Keratinocyte (primary cell): ENCODE measurements at regions not wholly inside any gene's neighbourhood (a gene's known extent, or its start where the extent isn't known, plus 50 kb on each side); places are given as distances from the start of the nearest gene placed in this dataset.

Experiments used
- DNase-seq: peaks from one replicate; pipeline ENCODE4 v3.0.0-alpha.2; 2011; ENCODE audit warnings: low read depth, missing footprints, low spot score
- FAIRE-seq: peaks from 2 replicates; lab custom pipeline; 2011; peaks lifted over from hg19 to GRCh38; lab: Jason Lieb, UNC
- H2AFZ ChIP-seq: 2 replicates; pipeline ENCODE4 v1.6.0; 2012; ENCODE audit warnings: low read length, control low read depth, inconsistent platforms; ENCODE audit not compliant: control insufficient read depth
- H3K27ac ChIP-seq: 2 replicates; pipeline ENCODE4 v1.5.1; 2011; ENCODE audit warnings: low read length; ENCODE audit not compliant: control insufficient read depth, insufficient read depth
- H3K27me3 ChIP-seq: 3 replicates; pipeline ENCODE4 v1.6.0; 2011; ENCODE audit warnings: low read length; ENCODE audit not compliant: control insufficient read depth, insufficient read depth; ENCODE audit errors: extremely low read depth
- H3K36me3 ChIP-seq, 2 experiments: 2 replicates in 1 of 2; 3 replicates in 1 of 2; pipeline ENCODE4 v1.5.1; 2011; ENCODE audit warnings: low read length in 2 of 2, mild to moderate bottlenecking in 1 of 2; ENCODE audit not compliant: control insufficient read depth in 2 of 2, insufficient read depth in 2 of 2; ENCODE audit errors: extremely low read depth in 1 of 2
- H3K4me1 ChIP-seq: 3 replicates; pipeline ENCODE4 v1.5.1; 2011; ENCODE audit warnings: low read length; ENCODE audit not compliant: control insufficient read depth, insufficient read depth; ENCODE audit errors: extremely low read depth
- H3K4me2 ChIP-seq: 3 replicates; pipeline ENCODE4 v1.6.0; 2011; ENCODE audit warnings: low read depth, low read length; ENCODE audit not compliant: control insufficient read depth, insufficient read depth; ENCODE audit errors: extremely low read depth
- H3K4me3 ChIP-seq, 3 experiments: fragments of 200-600 bp in 1 of 3; sonication (generic) in 1 of 3; 2 replicates in 2 of 3; 3 replicates in 1 of 3; pipeline ENCODE4 v1.5.1; 2011 to 2016; ENCODE audit warnings: low read length in 3 of 3, mild to moderate bottlenecking in 3 of 3, control low read depth in 2 of 3, inconsistent platforms in 1 of 3, low read depth in 1 of 3, mixed read lengths in 1 of 3, mixed run types in 1 of 3, moderate library complexity in 1 of 3; ENCODE audit not compliant: control insufficient read depth in 2 of 3, insufficient read depth in 2 of 3; ENCODE audit errors: extremely low read depth in 1 of 3
- H3K79me2 ChIP-seq: 2 replicates; pipeline ENCODE4 v1.6.0; 2012; ENCODE audit warnings: low read length; ENCODE audit not compliant: control insufficient read depth, insufficient read depth
- H3K9ac ChIP-seq: 3 replicates; pipeline ENCODE4 v1.6.0; 2011; ENCODE audit warnings: low read length; ENCODE audit not compliant: control insufficient read depth, insufficient read depth; ENCODE audit errors: extremely low read depth
- H3K9me1 ChIP-seq: 3 replicates; pipeline ENCODE4 v1.6.0; 2011; ENCODE audit warnings: low read length; ENCODE audit not compliant: control insufficient read depth, insufficient read depth; ENCODE audit errors: extremely low read depth
- H3K9me3 ChIP-seq: 2 replicates; pipeline ENCODE4 v1.5.1; 2012; ENCODE audit warnings: low read depth, low read length; ENCODE audit not compliant: control insufficient read depth
- H4K20me1 ChIP-seq: 3 replicates; pipeline ENCODE4 v1.6.0; 2011; ENCODE audit warnings: low read length; ENCODE audit not compliant: control insufficient read depth, insufficient read depth; ENCODE audit errors: extremely low read depth
- EZH2 ChIP-seq: IDR thresholded peaks from one replicate; pipeline ENCODE4 v1.6.1; 2012; ENCODE audit warnings: inconsistent platforms, mild to moderate bottlenecking, low read length, moderate library complexity
- dilution Hi-C: fragments of 300-500 bp; cut with MboI; formaldehyde crosslinking; loops from one replicate; pipeline ENCODE4 v1.7.0; 2020; ENCODE audit warnings: low sequenced_read_pairs; ENCODE audit not compliant: extremely low pct_ligation_motif_present
- TF ChIP-seq, protein P1 (sequence below), 3 experiments: IDR thresholded peaks in 1 of 3; conservative IDR thresholded peaks in 1 of 3; optimal IDR thresholded peaks in 1 of 3; 2 replicates in 2 of 3; 3 replicates in 1 of 3; pipeline versions ENCODE3 to v1.5.1; 2011; ENCODE audit warnings: low read length in 3 of 3, mild to moderate bottlenecking in 3 of 3, moderate library complexity in 2 of 3, control low read depth in 1 of 3, inconsistent platforms in 1 of 3; ENCODE audit not compliant: insufficient read depth in 2 of 3; ENCODE audit errors: extremely low read depth in 1 of 3

DNA sequence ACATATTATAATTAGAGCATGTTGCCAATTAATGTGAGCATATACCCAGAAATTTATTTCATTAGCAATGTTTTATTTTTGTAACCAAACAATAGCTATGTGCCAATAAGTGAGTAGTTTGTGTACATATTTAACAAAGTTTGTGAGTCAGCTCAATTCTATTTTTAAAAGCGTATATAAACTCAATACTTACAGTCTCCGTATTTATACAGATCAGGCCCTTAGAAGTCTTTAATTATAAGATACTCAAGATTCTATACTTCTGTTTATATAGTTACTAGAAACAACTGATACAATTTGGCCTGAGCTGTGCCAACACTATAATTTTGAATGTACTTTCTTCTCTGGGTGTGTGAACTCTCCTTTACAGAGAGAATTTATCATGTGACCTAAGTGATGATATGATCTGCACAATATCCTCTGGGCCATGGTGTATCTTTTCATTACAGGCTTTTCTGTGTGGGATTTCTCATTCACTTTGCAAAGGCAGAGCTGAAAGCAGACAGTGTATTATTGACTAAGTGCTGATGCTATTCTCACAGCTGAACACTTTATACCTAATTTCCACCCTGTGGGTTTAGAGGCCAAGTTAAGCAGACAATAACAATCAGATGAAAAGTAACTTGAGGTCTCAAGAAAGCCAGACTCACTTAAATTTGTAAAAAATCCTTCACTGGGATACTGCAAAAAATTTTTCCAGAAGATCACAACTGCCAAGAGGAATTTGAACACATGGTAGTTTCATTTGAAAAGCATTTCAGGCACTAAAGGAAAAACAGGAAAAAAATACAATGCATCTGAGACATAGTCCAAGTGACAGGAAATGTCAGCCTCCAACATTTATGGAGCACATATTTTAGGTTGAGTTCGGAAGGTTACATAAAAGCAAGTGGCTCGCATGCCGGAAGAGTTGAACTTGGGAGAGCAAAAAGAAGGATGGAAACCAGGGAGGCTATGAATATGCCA is 277.9 kb upstream of the SEMA6D start:
- no peaks in the 10 kb centered on the region for H3K27me3 ChIP-seq
- H3K9me1 ChIP-seq, result no peaks in the 10 kb centered on the region
- no peak overlapping the region for H3K4me3 ChIP-seq
- H3K4me2 ChIP-seq, result no peak overlapping the region
- dilution Hi-C loops, result no loop called here
- peaks cover 25% of the 10 kb centered on the region for H3K4me1 ChIP-seq
- FAIRE-seq (no peak), DNase-seq (no peak)
- no peak overlapping the region for H3K9ac ChIP-seq
- no peaks in the 10 kb centered on the region for H4K20me1 ChIP-seq
- no peaks in the 10 kb centered on the region for H3K79me2 ChIP-seq
- H3K9me3 ChIP-seq, result no peaks in the 10 kb centered on the region
- no peak for TF ChIP-seq EZH2
- TF ChIP-seq, protein P1, sequence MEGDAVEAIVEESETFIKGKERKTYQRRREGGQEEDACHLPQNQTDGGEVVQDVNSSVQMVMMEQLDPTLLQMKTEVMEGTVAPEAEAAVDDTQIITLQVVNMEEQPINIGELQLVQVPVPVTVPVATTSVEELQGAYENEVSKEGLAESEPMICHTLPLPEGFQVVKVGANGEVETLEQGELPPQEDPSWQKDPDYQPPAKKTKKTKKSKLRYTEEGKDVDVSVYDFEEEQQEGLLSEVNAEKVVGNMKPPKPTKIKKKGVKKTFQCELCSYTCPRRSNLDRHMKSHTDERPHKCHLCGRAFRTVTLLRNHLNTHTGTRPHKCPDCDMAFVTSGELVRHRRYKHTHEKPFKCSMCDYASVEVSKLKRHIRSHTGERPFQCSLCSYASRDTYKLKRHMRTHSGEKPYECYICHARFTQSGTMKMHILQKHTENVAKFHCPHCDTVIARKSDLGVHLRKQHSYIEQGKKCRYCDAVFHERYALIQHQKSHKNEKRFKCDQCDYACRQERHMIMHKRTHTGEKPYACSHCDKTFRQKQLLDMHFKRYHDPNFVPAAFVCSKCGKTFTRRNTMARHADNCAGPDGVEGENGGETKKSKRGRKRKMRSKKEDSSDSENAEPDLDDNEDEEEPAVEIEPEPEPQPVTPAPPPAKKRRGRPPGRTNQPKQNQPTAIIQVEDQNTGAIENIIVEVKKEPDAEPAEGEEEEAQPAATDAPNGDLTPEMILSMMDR (optimal IDR thresholded peaks at IDR 0.05 in 1 of 3, IDR thresholded peaks at IDR 0.05 in 1 of 3, conservative IDR thresholded peaks at IDR 0.05 in 1 of 3; ENCODE audit: extremely low read depth in 1 of 3, insufficient read depth in 2 of 3, low read length in 3 of 3), result no peak
- no peaks in the 10 kb centered on the region for H3K36me3 ChIP-seq
- no peak overlapping the region for H3K27ac ChIP-seq
- no peak overlapping the region for H2AFZ ChIP-seq

DNA sequence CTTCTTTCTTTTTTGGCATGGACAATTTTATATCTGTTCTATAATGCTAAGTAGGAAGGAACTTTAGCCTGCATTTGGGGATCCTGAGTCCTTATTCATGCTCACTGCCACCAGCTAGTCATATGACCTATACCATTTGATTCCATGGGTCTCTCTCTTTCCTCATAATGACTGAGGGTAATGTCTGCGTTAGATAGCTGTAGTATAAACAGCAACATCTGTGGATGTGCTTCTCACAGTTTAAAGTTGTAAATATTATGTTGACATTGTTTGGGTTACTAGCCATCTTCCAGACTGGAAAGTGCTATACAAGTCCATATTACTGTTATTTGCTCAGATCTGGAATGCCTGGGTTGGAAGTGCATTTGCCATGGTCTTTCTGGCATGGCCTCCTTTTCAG is 274.9 kb upstream of the SEMA6D start:
- Histone ChIP-seq H3K9me1 (no peaks in the 10 kb centered on the region), H4K20me1 (no peaks in the 10 kb centered on the region), H3K36me3 (no peaks in the 10 kb centered on the region), H3K4me3 (no peak overlapping the region), H3K4me2 (no peak overlapping the region), H3K9me3 (no peaks in the 10 kb centered on the region), H3K27me3 (no peaks in the 10 kb centered on the region), H3K9ac (no peak overlapping the region), H2AFZ (no peak overlapping the region), H3K27ac (no peak overlapping the region), H3K4me1 (peaks cover 22% of the 10 kb centered on the region), H3K79me2 (no peaks in the 10 kb centered on the region)
- FAIRE-seq (no peak), DNase-seq (no peak)
- TF ChIP-seq, protein P1 (optimal IDR thresholded peaks at IDR 0.05 in 1 of 3, IDR thresholded peaks at IDR 0.05 in 1 of 3, conservative IDR thresholded peaks at IDR 0.05 in 1 of 3; ENCODE audit: extremely low read depth in 1 of 3, insufficient read depth in 2 of 3, low read length in 3 of 3), result no peak
- TF ChIP-seq EZH2, result no peak
- dilution Hi-C loops, result no loop called here
